ENCODE measurements at regions not wholly inside any gene's neighbourhood (a gene's known extent, or its start where the extent isn't known, plus 50 kb on each side); places are given as distances from the start of the nearest gene placed in this dataset.

- DNase-seq (ENCODE audit: low read depth), result no peak
These were observed 75.9 kb downstream of the ADCYAP1 start for GRCh38 chr18:980586-980985.

GRCh38 chr18:984004-984403, 79.3 kb downstream of the ADCYAP1 start:
- TF ChIP-seq, protein P1, sequence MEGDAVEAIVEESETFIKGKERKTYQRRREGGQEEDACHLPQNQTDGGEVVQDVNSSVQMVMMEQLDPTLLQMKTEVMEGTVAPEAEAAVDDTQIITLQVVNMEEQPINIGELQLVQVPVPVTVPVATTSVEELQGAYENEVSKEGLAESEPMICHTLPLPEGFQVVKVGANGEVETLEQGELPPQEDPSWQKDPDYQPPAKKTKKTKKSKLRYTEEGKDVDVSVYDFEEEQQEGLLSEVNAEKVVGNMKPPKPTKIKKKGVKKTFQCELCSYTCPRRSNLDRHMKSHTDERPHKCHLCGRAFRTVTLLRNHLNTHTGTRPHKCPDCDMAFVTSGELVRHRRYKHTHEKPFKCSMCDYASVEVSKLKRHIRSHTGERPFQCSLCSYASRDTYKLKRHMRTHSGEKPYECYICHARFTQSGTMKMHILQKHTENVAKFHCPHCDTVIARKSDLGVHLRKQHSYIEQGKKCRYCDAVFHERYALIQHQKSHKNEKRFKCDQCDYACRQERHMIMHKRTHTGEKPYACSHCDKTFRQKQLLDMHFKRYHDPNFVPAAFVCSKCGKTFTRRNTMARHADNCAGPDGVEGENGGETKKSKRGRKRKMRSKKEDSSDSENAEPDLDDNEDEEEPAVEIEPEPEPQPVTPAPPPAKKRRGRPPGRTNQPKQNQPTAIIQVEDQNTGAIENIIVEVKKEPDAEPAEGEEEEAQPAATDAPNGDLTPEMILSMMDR (conservative IDR thresholded peaks at IDR 0.05; ENCODE audit: low read depth, low read length), result no peak
- no peak for DNase-seq (ENCODE audit: low read depth)
- no peak overlapping the region for H3K4me3 ChIP-seq (ENCODE audit: low read depth, low read length)

More at GRCh38 chr18:980586-980985, 75.9 kb downstream of the ADCYAP1 start:
- H3K4me3 ChIP-seq (ENCODE audit: low read depth, low read length), result no peak overlapping the region
- TF ChIP-seq, protein P1 (conservative IDR thresholded peaks at IDR 0.05; ENCODE audit: low read depth, low read length), result no peak

DNA sequence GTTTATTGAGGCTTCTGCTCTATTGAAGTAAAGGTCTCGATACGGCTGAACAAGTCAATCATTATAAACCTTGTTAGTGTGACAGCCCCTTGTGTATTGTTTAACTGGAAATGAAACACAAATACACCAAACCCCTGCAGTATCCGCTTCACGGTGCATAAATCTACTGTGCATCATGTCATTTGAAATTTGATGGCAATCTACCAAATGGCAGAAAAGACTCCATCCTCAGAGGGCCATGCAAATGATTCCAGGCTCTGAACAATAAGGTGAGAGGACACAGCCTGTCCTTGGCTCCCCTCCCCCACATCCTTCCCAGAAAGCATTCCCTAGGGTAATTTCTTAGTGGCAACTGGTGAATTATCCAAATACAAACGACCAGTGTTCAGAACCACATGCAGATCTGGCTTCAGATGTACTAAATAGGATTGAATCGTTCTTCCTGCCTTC, 80.6 kb downstream of the ADCYAP1 start:
- no peak for DNase-seq (ENCODE audit: low read depth)
- H3K4me3 ChIP-seq (ENCODE audit: low read depth, low read length), result no peak overlapping the region
- TF ChIP-seq, protein P1 (conservative IDR thresholded peaks at IDR 0.05; ENCODE audit: low read depth, low read length), result no peak

DNA sequence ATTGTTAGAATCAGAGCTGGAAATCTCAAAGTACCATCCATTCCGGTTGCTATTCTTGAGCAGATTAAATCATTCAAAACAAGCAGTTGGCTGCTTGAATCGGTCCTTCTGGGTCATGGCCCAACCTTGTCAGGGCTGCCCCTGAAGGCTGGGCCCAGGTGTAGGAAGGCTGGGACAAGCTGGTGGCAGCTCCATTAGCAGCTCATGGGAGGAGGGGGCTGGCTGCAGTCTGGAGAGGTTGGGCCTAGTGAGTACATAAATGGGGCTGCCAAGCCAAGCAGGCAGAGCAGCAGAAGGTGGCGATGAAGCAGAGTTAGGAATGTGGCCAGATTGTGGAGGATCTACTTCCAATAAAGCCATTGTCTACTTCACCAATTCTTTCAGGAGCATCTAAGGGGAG, 81.4 kb downstream of the ADCYAP1 start:
- no peak for DNase-seq (ENCODE audit: low read depth)
- H3K4me3 ChIP-seq (ENCODE audit: low read depth, low read length), result no peak overlapping the region
- TF ChIP-seq, protein P1 (conservative IDR thresholded peaks at IDR 0.05; ENCODE audit: low read depth, low read length), result no peak

DNA sequence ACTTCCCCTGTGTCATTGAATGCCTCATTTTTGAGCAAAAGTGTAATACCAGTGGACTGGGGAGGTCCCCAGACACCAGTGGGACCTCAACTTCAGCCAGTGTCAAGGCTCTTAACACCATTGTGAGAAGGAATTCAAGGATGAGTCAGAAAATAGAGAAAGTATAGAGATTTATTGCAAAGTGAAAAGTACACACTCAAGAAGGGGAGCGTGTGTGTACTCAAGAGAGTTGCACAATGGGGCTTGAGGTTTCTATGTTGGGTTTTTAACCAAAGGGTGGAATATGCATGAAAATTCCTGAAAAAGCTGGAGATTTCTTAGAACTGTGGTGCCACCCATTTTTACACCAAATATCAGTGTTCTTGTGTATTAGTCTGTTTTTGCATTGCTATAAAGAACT, 81.9 kb downstream of the ADCYAP1 start:
- no peak for DNase-seq (ENCODE audit: low read depth)
- no peak overlapping the region for H3K4me3 ChIP-seq (ENCODE audit: low read depth, low read length)
- TF ChIP-seq, protein P1 (conservative IDR thresholded peaks at IDR 0.05; ENCODE audit: low read depth, low read length), result no peak

- no peak overlapping the region for H3K4me3 ChIP-seq (ENCODE audit: low read depth, low read length)
- peak; percentile 76 for DNase-seq (ENCODE audit: low read depth)
- TF ChIP-seq, protein P1 (conservative IDR thresholded peaks at IDR 0.05; ENCODE audit: low read depth, low read length), result no peak
These were observed 82.9 kb downstream of the ADCYAP1 start for GRCh38 chr18:987325-988186.

DNA sequence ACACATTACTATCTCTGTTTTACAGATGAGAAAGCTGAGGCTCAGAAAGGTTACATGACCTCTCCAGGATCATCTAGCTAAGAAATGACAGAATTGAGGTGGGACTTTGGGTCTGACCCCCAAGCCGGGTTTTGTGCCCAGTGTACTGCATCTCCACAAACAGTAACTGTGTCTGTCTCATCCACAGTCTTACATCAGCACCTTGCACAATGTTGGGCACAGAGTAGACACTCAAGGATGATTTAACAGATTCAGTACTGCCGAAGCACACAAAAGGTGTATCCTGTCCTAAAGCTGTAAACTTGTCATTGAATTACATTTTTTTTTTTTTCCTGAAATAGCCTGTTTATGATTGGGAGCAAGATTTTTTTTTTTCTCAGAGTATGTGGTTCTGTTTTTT, 84.8 kb downstream of the ADCYAP1 start:
- DNase-seq (ENCODE audit: low read depth), result no peak
- no peak overlapping the region for H3K4me3 ChIP-seq (ENCODE audit: low read depth, low read length)
- TF ChIP-seq, protein P1 (conservative IDR thresholded peaks at IDR 0.05; ENCODE audit: low read depth, low read length), result no peak

Data from choroid plexus epithelial cell (primary cell).